MCF 10A (cell line): ENCODE measurements at regions not wholly inside any gene's neighbourhood (a gene's known extent, or its start where the extent isn't known, plus 50 kb on each side); places are given as distances from the start of the nearest gene placed in this dataset.

ENCODE experiments used
- BruUV-seq: library from RNA; stranded (reverse); fragments of 400-500 nt; replicated peaks from 2 replicates; lab custom pipeline; 2021; lab: Mats Ljungman, UMichigan
- CTCF ChIA-PET: fragments of 300-600 bp; sonication (Branson Sonifier 250); formaldehyde crosslinking; extraction: SDS; loops from one replicate; lab custom pipeline; 2021; ENCODE audit warnings: antibody characterized with exemption, inconsistent platforms; lab: Yijun Ruan, JAX
- POLR2A ChIA-PET: fragments of 300-600, 350-650 bp; sonication (Branson Sonifier 250); formaldehyde crosslinking; extraction: SDS; loops from one replicate; lab custom pipeline; 2020; ENCODE audit warnings: antibody characterized with exemption, inconsistent platforms; lab: Yijun Ruan, JAX
- DNase-seq: peaks from one replicate; pipeline ENCODE4 v3.0.0-alpha.2; 2018; ENCODE audit not compliant: unreplicated experiment
- H3K27ac Mint-ChIP-seq: one replicate; pipeline ENCODE4 v1.8.0; 2022; ENCODE audit warnings: mild to moderate bottlenecking, low read depth, mixed read lengths; ENCODE audit not compliant: unreplicated experiment
- H3K27me3 Mint-ChIP-seq: one replicate; pipeline ENCODE4 v1.8.0; 2022; ENCODE audit warnings: mixed read lengths; ENCODE audit not compliant: insufficient read depth, unreplicated experiment
- H3K36me3 Mint-ChIP-seq: one replicate; pipeline ENCODE4 v1.8.0; 2022; ENCODE audit warnings: mild to moderate bottlenecking, moderate library complexity, mixed read lengths; ENCODE audit not compliant: insufficient read depth, unreplicated experiment
- H3K4me1 Mint-ChIP-seq: one replicate; pipeline ENCODE4 v1.8.0; 2022; ENCODE audit warnings: mixed read lengths; ENCODE audit not compliant: insufficient read depth, unreplicated experiment
- H3K4me3 Mint-ChIP-seq: one replicate; pipeline ENCODE4 v1.8.0; 2022; ENCODE audit warnings: mild to moderate bottlenecking, moderate library complexity, mixed read lengths; ENCODE audit not compliant: unreplicated experiment
- H3K9me3 Mint-ChIP-seq: one replicate; pipeline ENCODE4 v1.8.0; 2022; ENCODE audit warnings: mixed read lengths; ENCODE audit not compliant: unreplicated experiment
- CTCF ChIP-seq: fragments of 200-600 bp; IDR thresholded peaks from one replicate; pipeline ENCODE4 v1.8.0; 2022; ENCODE audit warnings: antibody characterized with exemption, mild to moderate bottlenecking; ENCODE audit not compliant: unreplicated experiment
- intact Hi-C: fragments of 100-400 bp; cut with micrococcal nuclease; formaldehyde crosslinking; loops from 2 replicates; pipeline ENCODE4 v1.14.1; 2022

DNA sequence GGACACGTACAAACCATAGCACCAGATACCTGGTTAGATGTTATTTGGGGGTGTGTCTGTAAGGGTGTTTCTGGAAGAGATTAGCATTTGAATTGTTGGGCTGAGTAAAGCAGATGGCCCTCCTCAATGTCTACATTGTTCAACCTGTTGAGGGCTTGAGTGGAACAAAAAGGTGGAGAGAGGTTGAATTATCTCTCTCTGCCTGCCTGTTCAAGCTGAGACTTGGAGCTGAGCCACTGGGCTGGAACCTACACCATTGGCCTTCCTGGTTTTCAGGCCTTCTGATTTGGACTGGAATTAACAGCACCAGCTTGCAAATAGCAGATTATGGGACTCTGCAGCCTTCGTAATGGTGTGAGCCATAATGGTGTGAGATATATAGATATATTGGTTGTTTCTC is 71.3 kb upstream of the CORO2B start:
- POLR2A ChIA-PET: no interaction called here
- BruUV-seq: no TSS peak
- Mint-ChIP-seq H3K36me3 (no peaks in the 10 kb centered on the region), H3K27ac (no peak overlapping the region), H3K27me3 (peaks cover 20% of the 10 kb centered on the region), H3K9me3 (no peaks in the 10 kb centered on the region), H3K4me1 (no peaks in the 10 kb centered on the region), H3K4me3 (no peak overlapping the region)
- no peak for TF ChIP-seq CTCF
- DNase-seq: no peak
- CTCF ChIA-PET: no interaction called here
- intact Hi-C loops: no loop called here

- peaks cover 21% of the 10 kb centered on the region for H3K27me3 Mint-ChIP-seq
- peaks cover 9% of the 10 kb centered on the region for H3K9me3 Mint-ChIP-seq
- CTCF ChIA-PET: no interaction called here
- no peak for DNase-seq
- H3K4me3 Mint-ChIP-seq: no peak overlapping the region
- intact Hi-C loops: no loop called here
- no peaks in the 10 kb centered on the region for H3K4me1 Mint-ChIP-seq
- no peaks in the 10 kb centered on the region for H3K36me3 Mint-ChIP-seq
- POLR2A ChIA-PET: no interaction called here
- TF ChIP-seq CTCF: no peak
- BruUV-seq: no TSS peak
- H3K27ac Mint-ChIP-seq: no peak overlapping the region
These were observed 70.2 kb upstream of the CORO2B start for GRCh38 chr15:68508485-68509189.

- no peak for TF ChIP-seq CTCF
- no TSS peak for BruUV-seq
- DNase-seq: no peak
- Mint-ChIP-seq H3K27ac (no peak overlapping the region), H3K36me3 (no peaks in the 10 kb centered on the region), H3K9me3 (peaks cover 11% of the 10 kb centered on the region), H3K4me1 (no peaks in the 10 kb centered on the region), H3K4me3 (no peak overlapping the region), H3K27me3 (peaks cover 21% of the 10 kb centered on the region)
- ChIA-PET POLR2A (no interaction called here), CTCF (interaction anchor here (1.0 kb wide), 1 partner anchor 39 kb away, joined by 3 read pairs; no protein-coding TSS in a partner anchor)
- intact Hi-C loops: no loop called here
These were observed 68.2 kb upstream of the CORO2B start for GRCh38 chr15:68510558-68510957.

DNA sequence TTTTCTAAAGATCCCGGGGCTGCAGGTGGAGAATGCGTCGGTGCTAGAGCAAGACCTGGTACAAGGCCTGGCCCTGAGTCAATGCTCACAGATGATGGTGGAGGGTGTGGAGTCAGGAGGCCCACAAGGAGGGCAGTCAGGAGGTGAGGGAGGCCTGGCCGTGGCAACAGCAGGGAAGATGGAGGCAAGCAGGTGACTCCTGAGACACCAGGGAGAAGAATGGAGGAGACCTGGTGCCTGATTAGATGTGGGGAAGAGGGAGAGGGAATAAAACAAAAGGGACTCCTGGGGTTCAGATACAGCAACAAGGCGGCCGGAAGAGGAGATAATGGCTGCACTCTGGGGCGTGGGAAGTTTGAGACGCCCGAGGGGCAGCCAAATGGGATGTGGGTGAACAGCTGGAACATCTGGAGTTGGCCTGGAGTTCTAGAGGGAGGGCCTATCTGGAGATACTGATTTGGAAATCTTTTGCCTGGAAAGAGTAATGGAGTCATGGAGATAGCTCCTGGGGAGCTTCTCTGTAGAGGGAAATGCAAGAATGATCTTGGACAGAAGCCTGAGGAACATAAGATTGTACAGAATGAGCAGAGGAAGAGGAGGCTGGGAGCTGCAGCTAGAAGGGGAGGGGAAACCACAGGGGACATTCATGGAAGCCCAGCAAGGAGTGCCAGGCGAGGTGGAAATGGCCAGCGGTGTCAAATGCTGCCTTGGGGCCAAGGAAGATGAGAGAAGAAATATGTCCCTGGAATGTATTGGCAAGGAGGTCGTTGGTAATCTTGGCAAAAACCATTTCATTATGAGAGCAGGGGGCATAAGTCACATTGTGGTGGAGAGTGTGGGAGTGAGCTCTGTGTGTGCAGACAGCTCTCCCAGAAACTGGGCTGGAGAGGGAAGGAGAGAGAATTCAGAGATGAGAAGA is 67.5 kb upstream of the CORO2B start:
- CTCF ChIA-PET: interaction anchor here (1.0 kb wide), 1 partner anchor 39 kb away, joined by 3 read pairs; no protein-coding TSS in a partner anchor
- no TSS peak for BruUV-seq

More for the DNA sequence above, 67.5 kb upstream of the CORO2B start:
- Mint-ChIP-seq H3K27me3 (peaks cover 21% of the 10 kb centered on the region), H3K27ac (no peak overlapping the region), H3K4me1 (no peaks in the 10 kb centered on the region), H3K9me3 (peaks cover 11% of the 10 kb centered on the region), H3K4me3 (no peak overlapping the region), H3K36me3 (no peaks in the 10 kb centered on the region)
- TF ChIP-seq CTCF: no peak
- intact Hi-C loops: no loop called here
- POLR2A ChIA-PET: no interaction called here
- no peak for DNase-seq
